Right ventricle myocardium superior (tissue), 1 donor: ENCODE measurements at regions not wholly inside any gene's neighbourhood (a gene's known extent, or its start where the extent isn't known, plus 50 kb on each side); places are given as distances from the start of the nearest gene placed in this dataset.

Source experiments
- ATAC-seq: fragments of 200-7000 bp; cut with Tn5 transposase; one replicate; pipeline ENCODE4 v1.9.1; 2020; ENCODE audit warnings: mild to moderate bottlenecking; ENCODE audit not compliant: poor library complexity
- DNase-seq: peaks from one replicate; pipeline ENCODE4 v3.0.0-alpha.2; 2020
- intact Hi-C: fragments of 100-400 bp; cut with DNase I; formaldehyde crosslinking; loops from one replicate; pipeline ENCODE4 v1.11.2; 2022
- donor health status: DM: no; HTN: yes; CAD: no; lungs with severe emphysema.

DNA sequence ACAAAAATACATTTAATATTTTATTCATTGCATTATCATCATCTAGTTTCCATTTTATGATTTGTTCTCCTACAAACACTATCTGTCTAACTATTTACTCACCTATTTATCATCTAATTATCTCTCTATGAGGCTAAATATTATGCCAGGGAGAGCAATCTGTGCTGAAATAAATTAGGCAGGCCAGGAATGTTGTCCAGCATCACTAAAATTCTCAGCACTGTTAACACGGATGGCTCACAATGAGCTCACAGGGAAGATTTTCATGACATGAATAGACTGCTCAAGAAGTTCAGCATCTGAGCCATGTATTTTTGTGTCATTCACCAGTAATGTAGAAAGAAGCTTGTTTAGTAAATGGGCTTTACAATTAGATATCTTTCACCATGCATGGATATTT, 1277.2 kb downstream of the GRIK2 start:
- ATAC-seq, result no peak
- DNase-seq, result no peak
- intact Hi-C loops, result no loop called here

- no peak for ATAC-seq
- intact Hi-C loops, result no loop called here
- no peak for DNase-seq
Measured at GRCh38 chr6:102662851-102663250, 1269.3 kb downstream of the GRIK2 start.

GRCh38 chr6:102660303-102660702, 1266.8 kb downstream of the GRIK2 start:
- intact Hi-C loops, result no loop called here
- ATAC-seq (no peak), DNase-seq (no peak)

- no peak for ATAC-seq
- no peak for DNase-seq
- intact Hi-C loops, result no loop called here
Measured at GRCh38 chr6:102655823-102656222, 1262.3 kb downstream of the GRIK2 start.

GRCh38 chr6:102641426-102641825, 1247.9 kb downstream of the GRIK2 start:
- no peak for ATAC-seq
- intact Hi-C loops, result no loop called here
- no peak for DNase-seq

DNA sequence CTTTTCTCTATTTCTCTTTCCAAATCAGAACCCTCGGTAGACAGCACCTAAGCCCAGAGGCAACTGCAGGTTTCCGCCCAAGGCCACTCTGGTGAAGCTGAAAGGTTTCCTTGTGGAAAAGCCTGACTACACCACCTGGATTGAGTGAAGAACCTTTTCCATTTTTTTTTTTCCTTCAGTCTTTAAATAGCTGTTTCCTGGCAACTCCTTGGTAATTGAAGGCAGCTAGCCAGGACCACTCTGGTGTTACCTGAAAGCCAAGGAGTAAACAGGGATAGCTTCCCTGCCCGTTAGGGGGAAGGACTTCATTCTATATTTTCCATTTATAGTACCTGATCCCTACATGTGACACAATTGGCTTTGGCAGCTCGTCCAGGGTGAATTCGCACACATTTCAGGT, 1238.4 kb downstream of the GRIK2 start:
- DNase-seq, result no peak
- no peak for ATAC-seq
- intact Hi-C loops, result no loop called here

DNA sequence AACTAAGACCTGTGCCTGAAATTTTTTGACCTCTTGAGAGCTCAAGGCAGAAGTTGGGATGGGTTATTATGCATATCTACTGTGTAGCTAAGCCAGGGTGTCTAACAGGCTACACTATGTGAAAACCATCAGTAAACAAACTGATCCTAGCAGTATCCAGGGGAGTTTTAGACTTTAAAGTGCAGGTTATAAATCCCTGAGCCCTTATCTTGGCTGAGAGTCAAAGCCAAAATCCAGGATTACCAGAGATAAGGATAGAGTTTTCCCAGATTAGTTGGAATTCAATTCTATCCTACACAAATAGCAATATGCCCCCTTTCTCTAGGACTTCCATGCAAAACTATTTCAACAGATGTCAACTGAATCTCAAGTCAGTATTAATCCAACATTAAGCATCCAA, 1229.7 kb downstream of the GRIK2 start:
- no peak for ATAC-seq
- DNase-seq, result no peak

DNA sequence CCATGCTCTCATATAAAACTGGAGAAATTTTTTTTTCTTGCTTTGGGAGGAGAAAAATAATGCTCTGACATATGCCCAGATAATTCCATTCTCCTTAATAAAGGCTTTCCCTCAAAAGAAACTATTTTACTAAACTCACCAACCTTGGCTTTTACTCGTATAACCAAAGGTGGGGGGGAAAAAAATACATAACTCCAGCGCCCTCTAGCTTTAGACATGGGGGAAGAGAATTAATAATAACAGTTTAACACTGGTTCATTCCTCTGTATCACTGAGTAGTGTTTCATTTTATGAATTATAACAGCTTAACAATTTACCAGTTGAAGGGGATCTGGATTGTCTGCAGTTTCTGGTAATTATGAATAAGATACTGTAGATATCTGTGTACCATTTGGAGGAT, 1226.1 kb downstream of the GRIK2 start:
- ATAC-seq (no peak), DNase-seq (no peak)
- intact Hi-C loops, result no loop called here

More for the DNA sequence above, 1229.7 kb downstream of the GRIK2 start:
- intact Hi-C loops, result no loop called here

DNA sequence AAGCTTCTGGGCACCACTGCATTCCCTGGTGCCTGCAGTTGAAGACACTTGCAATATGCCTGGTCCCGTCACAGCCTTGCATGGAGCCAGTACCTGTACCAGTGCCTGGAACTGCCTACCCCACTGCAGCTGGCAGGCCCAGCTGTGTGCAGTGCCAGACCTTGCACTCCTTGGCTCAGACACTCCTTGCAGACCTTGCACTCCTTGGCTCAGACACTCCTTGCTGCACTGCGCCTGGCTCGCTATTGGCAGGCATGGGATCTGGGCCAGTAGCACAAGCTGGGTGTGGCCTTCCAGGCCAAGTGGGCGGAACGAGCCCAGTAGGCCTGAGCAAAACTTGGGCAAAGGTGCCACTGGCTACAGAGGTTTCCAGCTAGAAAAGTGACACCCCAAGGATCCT, 1189.1 kb downstream of the GRIK2 start:
- intact Hi-C loops, result no loop called here

DNA sequence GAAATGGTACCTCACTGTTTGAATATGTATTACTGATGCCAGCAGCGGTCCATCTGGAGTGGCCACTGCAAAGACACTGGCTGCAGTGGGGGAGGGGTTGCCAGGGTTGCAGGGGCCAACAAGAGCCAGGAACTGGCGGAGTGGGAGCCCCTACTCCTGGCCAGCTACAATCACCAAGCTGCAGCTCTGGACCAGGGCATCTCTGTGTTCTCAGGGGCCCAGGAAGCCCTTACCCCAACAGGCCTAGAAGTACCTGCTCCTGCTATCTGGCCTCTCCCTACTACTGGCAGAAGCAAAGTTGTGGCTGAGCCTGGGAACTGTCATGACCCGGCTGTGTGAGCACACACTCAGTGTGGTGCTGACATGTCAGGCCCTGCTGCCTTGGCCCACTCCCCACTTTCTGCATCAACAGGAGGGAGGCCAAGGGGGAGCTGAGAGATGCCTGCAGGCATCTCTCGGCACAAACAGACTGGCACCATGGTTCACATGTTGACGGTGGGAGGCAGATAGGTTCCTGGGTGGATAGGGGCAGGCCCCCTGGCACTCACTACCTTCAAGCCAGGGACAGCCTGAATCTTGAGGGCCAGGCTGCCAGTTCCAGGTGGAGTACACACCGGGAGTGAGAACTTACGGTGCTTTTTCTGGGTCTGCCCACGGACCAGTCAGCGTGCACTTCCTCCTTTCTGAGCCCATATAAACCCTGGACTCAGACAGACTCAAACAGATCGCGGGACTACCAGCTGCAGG, 1188.0 kb downstream of the GRIK2 start:
- peak; percentile 20 for DNase-seq
- ATAC-seq, result no peak
- intact Hi-C loops, result no loop called here

More for the DNA sequence above, 1189.1 kb downstream of the GRIK2 start:
- DNase-seq (peak; percentile 27), ATAC-seq (no peak)

- intact Hi-C loops, result no loop called here
- ATAC-seq, result no peak
Measured at GRCh38 chr6:102571236-102571908, 1177.9 kb downstream of the GRIK2 start.

GRCh38 chr6:102562713-102563112, 1169.2 kb downstream of the GRIK2 start:
- DNase-seq (no peak), ATAC-seq (no peak)
- intact Hi-C loops, result no loop called here

More at GRCh38 chr6:102571236-102571908, 1177.9 kb downstream of the GRIK2 start:
- DNase-seq, result no peak

DNA sequence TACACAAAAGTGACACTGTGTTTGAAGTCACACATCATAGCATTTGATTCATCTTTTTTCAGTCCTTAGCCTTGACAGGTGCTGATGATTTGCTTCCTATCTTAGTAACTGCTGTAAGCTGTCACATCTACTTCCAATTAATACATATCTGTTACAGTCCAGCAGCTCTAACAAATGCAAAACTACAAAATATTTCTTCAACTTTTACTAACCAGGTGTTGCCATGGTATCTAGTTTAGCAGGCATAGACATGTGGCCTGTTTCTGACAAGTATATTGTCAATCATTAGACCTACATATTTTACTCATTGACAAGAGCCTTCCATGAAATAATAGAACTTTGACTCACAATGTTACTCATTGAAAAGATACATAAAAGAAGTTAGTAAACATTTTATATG, 1159.7 kb downstream of the GRIK2 start:
- no peak for ATAC-seq
- no peak for DNase-seq
- intact Hi-C loops, result no loop called here

DNA sequence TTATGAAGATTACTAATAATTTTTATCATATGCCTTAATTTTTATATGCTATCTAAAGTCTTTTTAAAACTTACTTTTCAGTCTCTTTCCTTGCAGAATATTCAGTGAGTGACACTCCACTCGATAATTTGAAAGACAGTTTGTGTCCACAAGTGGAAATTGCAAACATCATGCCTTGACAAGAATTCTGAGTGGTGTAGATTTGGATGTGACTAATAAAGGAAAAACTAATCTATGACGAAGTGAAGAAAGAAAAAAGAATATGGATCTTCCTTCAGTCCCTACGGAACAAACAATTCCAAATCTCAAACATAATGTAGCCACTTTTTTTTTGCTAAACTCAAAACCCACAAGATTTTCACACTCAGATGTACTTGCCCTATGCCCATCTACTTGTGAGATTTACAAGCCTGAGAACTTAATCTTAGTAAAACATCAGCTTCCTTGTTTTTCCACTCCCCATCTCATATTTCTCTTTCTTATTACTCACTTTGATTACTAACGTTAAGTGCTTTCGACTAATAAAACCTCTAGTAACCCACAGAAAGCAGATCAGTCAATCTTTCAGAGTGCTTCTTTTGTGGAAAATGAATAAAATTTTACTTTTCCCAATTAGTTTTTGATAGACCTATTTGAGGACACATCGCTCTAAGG, 1155.8 kb downstream of the GRIK2 start:
- DNase-seq, result no peak
- no peak for ATAC-seq
- intact Hi-C loops, result no loop called here

GRCh38 chr6:102525336-102525735, 1131.8 kb downstream of the GRIK2 start:
- intact Hi-C loops, result no loop called here
- ATAC-seq (no peak), DNase-seq (no peak)

DNA sequence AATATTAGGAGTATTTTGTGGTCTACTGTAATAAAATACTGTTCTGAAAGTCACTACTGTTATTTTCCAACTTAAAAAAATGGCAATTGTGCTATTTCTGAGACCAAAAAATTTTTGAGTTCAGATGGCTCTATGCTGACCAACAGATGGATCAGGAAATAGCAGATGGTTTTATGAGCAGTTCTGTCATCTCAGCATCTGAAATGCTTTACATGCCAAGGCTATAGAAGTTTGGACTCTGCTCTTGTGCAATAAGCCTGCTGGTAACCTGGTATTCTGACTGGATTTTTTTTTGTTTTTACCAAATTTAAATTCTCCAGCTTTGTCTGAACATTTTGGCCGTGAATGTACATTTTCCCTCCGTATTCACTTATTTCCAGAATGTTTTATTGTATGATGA, 1127.5 kb downstream of the GRIK2 start:
- DNase-seq (no peak), ATAC-seq (no peak)
- intact Hi-C loops, result no loop called here

DNA sequence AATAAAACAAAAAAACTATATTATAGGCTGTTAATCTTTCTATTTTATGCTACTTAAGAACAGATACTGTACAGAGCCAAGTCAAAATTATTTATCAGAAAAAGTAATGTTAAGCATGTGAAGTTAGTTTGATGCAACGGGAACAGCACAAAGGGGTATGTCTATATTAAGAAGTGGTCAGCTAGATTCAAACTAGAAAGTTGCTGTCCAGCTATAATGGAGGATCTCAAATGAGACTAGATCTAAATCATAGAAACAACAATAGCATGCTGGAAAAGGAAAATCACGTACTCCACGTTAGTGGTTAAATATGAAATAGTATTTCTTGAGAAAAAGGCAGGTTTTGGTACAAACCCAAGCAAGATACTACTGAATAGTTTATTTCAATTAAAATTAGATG, 1124.0 kb downstream of the GRIK2 start:
- DNase-seq, result no peak
- no peak for ATAC-seq
- intact Hi-C loops, result no loop called here

GRCh38 chr6:102501615-102502014, 1108.1 kb downstream of the GRIK2 start:
- ATAC-seq (no peak), DNase-seq (no peak)
- intact Hi-C loops, result no loop called here

GRCh38 chr6:102494808-102495207, 1101.3 kb downstream of the GRIK2 start:
- DNase-seq, result no peak
- intact Hi-C loops, result no loop called here
- ATAC-seq, result no peak

DNA sequence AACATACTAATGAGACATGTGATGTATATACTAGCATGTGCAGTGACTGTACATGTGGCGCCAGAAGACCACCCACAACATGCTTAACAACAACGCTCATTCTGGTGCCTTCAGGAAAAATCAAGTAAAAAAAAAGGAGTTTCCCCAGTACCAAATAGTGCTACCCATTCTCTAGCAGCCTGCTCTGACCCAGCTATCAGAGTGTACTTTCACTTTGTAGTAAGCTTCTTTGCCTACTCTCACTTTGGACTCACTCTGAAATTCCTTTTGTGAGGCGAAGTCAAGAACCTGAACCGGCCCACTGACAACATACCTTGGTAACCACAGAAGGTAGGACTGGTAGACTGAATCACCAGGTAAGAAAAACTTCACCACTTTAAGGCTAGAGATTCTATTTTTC, 1100.0 kb downstream of the GRIK2 start:
- intact Hi-C loops, result no loop called here
- ATAC-seq (no peak), DNase-seq (no peak)
